ENCODE measurements at regions not wholly inside any gene's neighbourhood (a gene's known extent, or its start where the extent isn't known, plus 50 kb on each side); places are given as distances from the start of the nearest gene placed in this dataset.
"Not testable (repeated sequence)": the region's sequence is repeated elsewhere in the genome, so short reads cannot be mapped to it uniquely, and the experiment has no call there.

GRCh38 chr1:95297906-95298305 lies 63.9 kb downstream of the RWDD3 start:
- TF ChIP-seq CTCF (IDR thresholded peaks at IDR 0.05; ENCODE audit: extremely low read depth in 1 of 2, insufficient read depth in 1 of 2, low read depth in 1 of 2, low read length in 2 of 2); MAX (IDR thresholded peaks at IDR 0.05; ENCODE audit: insufficient read depth, insufficient read length); POLR2A (IDR thresholded peaks at IDR 0.05; ENCODE audit: low read depth, low read length); EZH2 (IDR thresholded peaks at IDR 0.05; ENCODE audit: borderline replicate concordance, low read depth, low read length, severe bottlenecking); POLR2AphosphoS5 (IDR thresholded peaks at IDR 0.05; ENCODE audit: insufficient read depth, low read depth, low read length); FOS (IDR thresholded peaks at IDR 0.05; ENCODE audit: borderline replicate concordance, insufficient read depth, low read length); MYC (IDR thresholded peaks at IDR 0.05; ENCODE audit: low read depth, low read length); JUN (IDR thresholded peaks at IDR 0.05; ENCODE audit: borderline replicate concordance, insufficient read depth, insufficient read length, low read depth): not testable (repeated sequence)

Data from endothelial cell of umbilical vein (primary cell).